Upper lobe of left lung (tissue), 6 donors: ENCODE measurements at regions not wholly inside any gene's neighbourhood (a gene's known extent, or its start where the extent isn't known, plus 50 kb on each side); places are given as distances from the start of the nearest gene placed in this dataset.

Source experiments
- ATAC-seq, 2 donors: fragments of 200-7000 bp; cut with Tn5 transposase; one replicate each; pipeline ENCODE4 v1.9.1; 2022; ENCODE audit warnings: mild to moderate bottlenecking in 2 of 2, moderate library complexity in 2 of 2; ENCODE audit not compliant: low FRiP score in 2 of 2
- DNase-seq, 2 donors: peaks; one replicate each; pipeline ENCODE4 v3.0.0-alpha.2; 2019 to 2020
- H3K27ac ChIP-seq, 4 donors: fragments of 200-600 bp; sonication (generic); one replicate each; pipeline ENCODE4 v1.5.1; 2016 to 2019
- H3K27me3 ChIP-seq, 4 donors: fragments of 200-600 bp; sonication (generic); one replicate each; pipeline ENCODE4 v1.5.1; 2017 to 2019
- H3K36me3 ChIP-seq, 4 donors: fragments of 200-600 bp; sonication (generic); one replicate each; pipeline ENCODE4 v1.5.1; 2016 to 2019
- H3K4me1 ChIP-seq, 4 donors: fragments of 200-600 bp; sonication (generic); one replicate each; pipeline ENCODE4 v1.5.1; 2018 to 2019
- H3K4me3 ChIP-seq, 4 donors: fragments of 200-600 bp; sonication (generic); one replicate each; pipeline ENCODE4 v1.5.1; 2017 to 2019; ENCODE audit warnings: mild to moderate bottlenecking in 2 of 4, moderate library complexity in 1 of 4
- H3K9me3 ChIP-seq, 4 donors: fragments of 200-600 bp; sonication (generic); one replicate each; pipeline ENCODE4 v1.5.1; 2018 to 2019
- CTCF ChIP-seq, 6 experiments: fragments of 450-650 bp in 4 of 6; fragments of 200-600 bp in 2 of 6; sonication (generic) in 2 of 6; IDR thresholded peaks; one replicate each; pipeline ENCODE4 v1.5.1; 2016 to 2019; ENCODE audit warnings: antibody characterized with exemption in 6 of 6
- EP300 ChIP-seq, 4 donors: sonication (generic); formaldehyde crosslinking; IDR thresholded peaks; one replicate each; pipeline ENCODE4 v1.5.1; 2017; ENCODE audit warnings: antibody characterized with exemption in 4 of 4, control low read depth in 2 of 4
- POLR2A ChIP-seq, 4 donors: fragments of 450-650 bp; IDR thresholded peaks; one replicate each; pipeline ENCODE4 v1.5.1; 2016 to 2017; ENCODE audit warnings: antibody characterized with exemption in 4 of 4, mild to moderate bottlenecking in 2 of 4
- POLR2AphosphoS5 ChIP-seq, 2 donors: sonication (generic); formaldehyde crosslinking; IDR thresholded peaks; one replicate each; pipeline ENCODE4 v1.5.1; 2017; ENCODE audit warnings: antibody characterized with exemption in 2 of 2
- WGBS, 2 donors: methylation state at CpG; one replicate each; pipeline ENCODE4 v1.1.5; 2017 to 2018; 5-methylcytosine and 5-hydroxymethylcytosine counted together
- donor health status: DM: no; HTN: no; CAD: no; lungs with moderate emphysema.
- donor health status: DM: no; HTN: yes; CAD: no; lungs with severe emphysema.

DNA sequence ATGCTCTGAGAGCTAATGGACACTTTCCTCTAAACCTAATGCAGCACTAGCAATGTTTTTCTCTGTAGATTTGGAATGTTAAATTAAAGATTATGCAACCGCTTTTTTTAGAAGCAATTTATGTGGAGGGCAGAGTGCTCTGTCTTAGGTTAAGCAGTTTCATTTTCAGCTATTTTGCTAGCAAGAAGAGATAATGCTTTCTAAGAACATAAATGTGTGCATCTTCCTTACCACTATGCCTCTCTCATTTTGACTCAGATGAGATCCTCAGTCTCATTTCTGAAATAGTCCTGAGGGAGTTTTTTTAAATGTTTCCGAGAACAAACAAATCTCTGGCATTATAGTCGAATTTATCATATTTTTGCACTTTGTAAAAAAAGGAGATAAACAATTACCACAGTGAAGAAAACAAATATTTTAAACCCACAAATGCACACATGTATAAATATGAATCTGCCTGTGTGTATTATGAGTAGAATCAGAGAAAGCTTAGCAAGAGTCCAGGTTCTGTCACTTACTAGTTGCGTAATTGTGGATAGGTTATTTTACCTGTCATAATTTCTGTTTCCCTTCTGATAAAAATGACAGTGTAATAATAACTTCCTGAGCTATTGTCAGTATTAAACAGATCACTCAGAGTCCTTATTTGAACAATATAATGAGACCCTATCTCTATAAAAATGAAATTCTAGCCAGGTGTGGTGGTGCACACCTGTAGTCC lies 207.7 kb upstream of the CRIM1 start:
- TF ChIP-seq EP300 (IDR thresholded peaks at IDR 0.05) (no peak), POLR2A (IDR thresholded peaks at IDR 0.05) (no peak), POLR2AphosphoS5 (IDR thresholded peaks at IDR 0.05) (no peak), CTCF (IDR thresholded peaks at IDR 0.05) (no peak)
- Histone ChIP-seq H3K4me3 (no peak overlapping the region), H3K36me3 (no peaks in the 10 kb centered on the region), H3K27ac (no peak overlapping the region), H3K9me3 (no peaks in the 10 kb centered on the region), H3K4me1 (no peaks in the 10 kb centered on the region), H3K27me3 (no peaks in the 10 kb centered on the region)
- WGBS, 2 donors = 54 to 80% methylated on average over 4 of the region's 4 CpGs
- no peak for DNase-seq
- ATAC-seq = no peak

- Histone ChIP-seq H3K4me3 (no peak overlapping the region), H3K27ac (no peak overlapping the region), H3K9me3 (no peaks in the 10 kb centered on the region), H3K4me1 (no peaks in the 10 kb centered on the region), H3K27me3 (no peaks in the 10 kb centered on the region), H3K36me3 (no peaks in the 10 kb centered on the region)
- TF ChIP-seq CTCF (IDR thresholded peaks at IDR 0.05) = no peak
- ATAC-seq = no peak
- DNase-seq = no peak
- WGBS, 2 donors = 82 to 90% methylated on average over 5 of the region's 5 CpGs
Observed at GRCh38 chr2:36146765-36147164, 208.8 kb upstream of the CRIM1 start.

GRCh38 chr2:36140391-36140790 lies 215.2 kb upstream of the CRIM1 start:
- Histone ChIP-seq H3K27ac (no peak overlapping the region), H3K4me1 (no peaks in the 10 kb centered on the region), H3K27me3 (no peaks in the 10 kb centered on the region), H3K4me3 (no peak overlapping the region), H3K36me3 (no peaks in the 10 kb centered on the region), H3K9me3 (no peaks in the 10 kb centered on the region)
- ATAC-seq (no peak), DNase-seq (no peak)
- TF ChIP-seq POLR2A (IDR thresholded peaks at IDR 0.05) (no peak), CTCF (IDR thresholded peaks at IDR 0.05) (no peak), POLR2AphosphoS5 (IDR thresholded peaks at IDR 0.05) (no peak), EP300 (IDR thresholded peaks at IDR 0.05) (no peak)

DNA sequence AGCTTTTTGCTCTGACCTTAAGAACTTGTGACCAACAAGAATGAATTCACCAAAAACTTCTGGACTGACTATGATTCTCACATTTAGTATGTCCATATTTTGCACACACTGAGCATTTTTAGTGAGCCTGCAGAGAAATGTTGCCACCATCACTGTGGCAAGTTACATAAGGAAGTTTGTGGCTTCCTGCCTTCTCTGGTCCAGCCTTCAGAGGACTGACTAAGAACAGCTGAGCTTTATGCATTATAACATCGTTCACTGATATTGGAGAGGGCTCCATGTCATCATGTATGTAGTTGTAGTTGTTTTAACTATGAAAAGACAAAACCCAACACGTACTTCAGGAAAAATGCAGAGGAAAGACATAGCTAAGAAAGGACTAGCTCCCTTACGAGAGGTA lies 218.0 kb upstream of the CRIM1 start:
- Histone ChIP-seq H3K9me3 (no peaks in the 10 kb centered on the region), H3K36me3 (no peaks in the 10 kb centered on the region), H3K27ac (no peak overlapping the region), H3K4me1 (no peaks in the 10 kb centered on the region), H3K27me3 (no peaks in the 10 kb centered on the region), H3K4me3 (no peak overlapping the region)
- 67 to 83% methylated on average over 3 of the region's 3 CpGs for WGBS, 2 donors
- TF ChIP-seq POLR2A (IDR thresholded peaks at IDR 0.05) (no peak), POLR2AphosphoS5 (IDR thresholded peaks at IDR 0.05) (no peak), EP300 (IDR thresholded peaks at IDR 0.05) (no peak), CTCF (IDR thresholded peaks at IDR 0.05) (no peak)
- ATAC-seq (no peak), DNase-seq (no peak)

GRCh38 chr2:36134281-36134680 lies 221.3 kb upstream of the CRIM1 start:
- Histone ChIP-seq H3K36me3 (no peaks in the 10 kb centered on the region), H3K27me3 (no peaks in the 10 kb centered on the region), H3K4me3 (no peak overlapping the region), H3K9me3 (no peaks in the 10 kb centered on the region), H3K4me1 (no peaks in the 10 kb centered on the region), H3K27ac (no peak overlapping the region)
- DNase-seq = no peak
- TF ChIP-seq EP300 (IDR thresholded peaks at IDR 0.05) (no peak), POLR2AphosphoS5 (IDR thresholded peaks at IDR 0.05) (no peak), POLR2A (IDR thresholded peaks at IDR 0.05) (no peak), CTCF (IDR thresholded peaks at IDR 0.05) (no peak)
- no peak for ATAC-seq
